DMS114 treated with DMSO at 0.1 percent for 48 hours (cell line): ENCODE measurements at regions not wholly inside any gene's neighbourhood (a gene's known extent, or its start where the extent isn't known, plus 50 kb on each side); places are given as distances from the start of the nearest gene placed in this dataset.
"Not testable (repeated sequence)": the region's sequence is repeated elsewhere in the genome, so short reads cannot be mapped to it uniquely, and the experiment has no call there.

Experiments used
- DNase-seq: peaks from one replicate; lab custom pipeline; 2025; ENCODE audit not compliant: unreplicated experiment; lab: John Stamatoyannopoulos, UW

- DNase-seq = no peak
These were observed 51.5 kb upstream of the PHF21B start for GRCh38 chr22:45061332-45061731.

GRCh38 chr22:45064313-45065278, 54.8 kb upstream of the PHF21B start:
- no peak for DNase-seq

GRCh38 chr22:45065726-45066125, 55.9 kb upstream of the PHF21B start:
- no peak for DNase-seq

- no peak for DNase-seq
These were observed 57.9 kb upstream of the PHF21B start for GRCh38 chr22:45067731-45068130.

GRCh38 chr22:45069925-45070324, 60.1 kb upstream of the PHF21B start:
- no peak for DNase-seq

- DNase-seq = no peak
These were observed 61.8 kb upstream of the PHF21B start for GRCh38 chr22:45071618-45072017.

GRCh38 chr22:45072322-45072903, 62.6 kb upstream of the PHF21B start:
- no peak for DNase-seq

- no peak for DNase-seq
These were observed 63.3 kb upstream of the PHF21B start for GRCh38 chr22:45073064-45073463.

GRCh38 chr22:45077286-45077685, 67.5 kb upstream of the PHF21B start:
- no peak for DNase-seq

- no peak for DNase-seq
These were observed 68.1 kb upstream of the PHF21B start for GRCh38 chr22:45077826-45078334.

GRCh38 chr22:45082795-45083194, 73.0 kb upstream of the PHF21B start:
- no peak for DNase-seq

- DNase-seq = no peak
These were observed 74.0 kb upstream of the PHF21B start for GRCh38 chr22:45083659-45084305.

GRCh38 chr22:45084400-45084920, 74.7 kb upstream of the PHF21B start:
- DNase-seq = no peak

GRCh38 chr22:45087802-45088201, 75.9 kb upstream of the NUP50 start:
- no peak for DNase-seq

GRCh38 chr22:45088576-45088975, 75.1 kb upstream of the NUP50 start:
- no peak for DNase-seq

- DNase-seq = no peak
These were observed 73.2 kb upstream of the NUP50 start for GRCh38 chr22:45090497-45090910.

- no peak for DNase-seq
These were observed 72.4 kb upstream of the NUP50 start for GRCh38 chr22:45091254-45091854.

GRCh38 chr22:45091875-45092274, 71.8 kb upstream of the NUP50 start:
- DNase-seq = not testable (repeated sequence)

- DNase-seq = no peak
These were observed 71.1 kb upstream of the NUP50 start for GRCh38 chr22:45092644-45093043.

GRCh38 chr22:45093609-45094008, 70.1 kb upstream of the NUP50 start:
- DNase-seq = no peak
